Stimulated activated CD8-positive, alpha-beta memory T cell treated with anti-CD3 and anti-CD28 coated beads, Interleukin-7, amount 100 ng/mL, for 4 hours (primary cell): ENCODE measurements at regions not wholly inside any gene's neighbourhood (a gene's known extent, or its start where the extent isn't known, plus 50 kb on each side); places are given as distances from the start of the nearest gene placed in this dataset.

ENCODE experiments used
- DNase-seq, 2 donors: peaks; one replicate each; pipeline ENCODE4 v3.0.0-alpha.2; 2020; ENCODE audit warnings: low read depth in 2 of 2

GRCh38 chr3:177529716-177530335 lies 332.5 kb upstream of the TBL1XR1 start:
- no peak for DNase-seq

GRCh38 chr3:177530908-177531307 lies 333.6 kb upstream of the TBL1XR1 start:
- DNase-seq = no peak

- DNase-seq = no peak
Measured at GRCh38 chr3:177536873-177537272, 339.6 kb upstream of the TBL1XR1 start.

- no peak for DNase-seq
Measured at GRCh38 chr3:177537612-177538011, 340.3 kb upstream of the TBL1XR1 start.

- no peak for DNase-seq
Measured at GRCh38 chr3:177538048-177538749, 340.9 kb upstream of the TBL1XR1 start.

GRCh38 chr3:177538750-177539730 lies 341.8 kb upstream of the TBL1XR1 start:
- no peak for DNase-seq

GRCh38 chr3:177541541-177541940 lies 344.3 kb upstream of the TBL1XR1 start:
- no peak for DNase-seq

- DNase-seq = no peak
Measured at GRCh38 chr3:177545964-177546363, 348.7 kb upstream of the TBL1XR1 start.

- DNase-seq = no peak
Measured at GRCh38 chr3:177547711-177548350, 350.5 kb upstream of the TBL1XR1 start.

GRCh38 chr3:177550667-177551066 lies 353.4 kb upstream of the TBL1XR1 start:
- DNase-seq = no peak

GRCh38 chr3:177551431-177551836 lies 354.2 kb upstream of the TBL1XR1 start:
- no peak for DNase-seq

GRCh38 chr3:177552051-177552450 lies 354.8 kb upstream of the TBL1XR1 start:
- no peak for DNase-seq

GRCh38 chr3:177553012-177553411 lies 355.7 kb upstream of the TBL1XR1 start:
- no peak for DNase-seq

- DNase-seq = no peak
Measured at GRCh38 chr3:177553579-177553978, 356.3 kb upstream of the TBL1XR1 start.

GRCh38 chr3:177554895-177555759 lies 357.8 kb upstream of the TBL1XR1 start:
- peak in 1 of 2 donors; percentile 5 for DNase-seq

- DNase-seq = no peak
Measured at GRCh38 chr3:177557548-177557947, 360.3 kb upstream of the TBL1XR1 start.

GRCh38 chr3:177561365-177561764 lies 364.1 kb upstream of the TBL1XR1 start:
- DNase-seq = no peak

- DNase-seq = no peak
Measured at GRCh38 chr3:177561769-177562392, 364.6 kb upstream of the TBL1XR1 start.

- no peak for DNase-seq
Measured at GRCh38 chr3:177563243-177563780, 366.0 kb upstream of the TBL1XR1 start.

- no peak for DNase-seq
Measured at GRCh38 chr3:177563792-177564191, 366.5 kb upstream of the TBL1XR1 start.
